ENCODE measurements at regions not wholly inside any gene's neighbourhood (a gene's known extent, or its start where the extent isn't known, plus 50 kb on each side); places are given as distances from the start of the nearest gene placed in this dataset.

DNA sequence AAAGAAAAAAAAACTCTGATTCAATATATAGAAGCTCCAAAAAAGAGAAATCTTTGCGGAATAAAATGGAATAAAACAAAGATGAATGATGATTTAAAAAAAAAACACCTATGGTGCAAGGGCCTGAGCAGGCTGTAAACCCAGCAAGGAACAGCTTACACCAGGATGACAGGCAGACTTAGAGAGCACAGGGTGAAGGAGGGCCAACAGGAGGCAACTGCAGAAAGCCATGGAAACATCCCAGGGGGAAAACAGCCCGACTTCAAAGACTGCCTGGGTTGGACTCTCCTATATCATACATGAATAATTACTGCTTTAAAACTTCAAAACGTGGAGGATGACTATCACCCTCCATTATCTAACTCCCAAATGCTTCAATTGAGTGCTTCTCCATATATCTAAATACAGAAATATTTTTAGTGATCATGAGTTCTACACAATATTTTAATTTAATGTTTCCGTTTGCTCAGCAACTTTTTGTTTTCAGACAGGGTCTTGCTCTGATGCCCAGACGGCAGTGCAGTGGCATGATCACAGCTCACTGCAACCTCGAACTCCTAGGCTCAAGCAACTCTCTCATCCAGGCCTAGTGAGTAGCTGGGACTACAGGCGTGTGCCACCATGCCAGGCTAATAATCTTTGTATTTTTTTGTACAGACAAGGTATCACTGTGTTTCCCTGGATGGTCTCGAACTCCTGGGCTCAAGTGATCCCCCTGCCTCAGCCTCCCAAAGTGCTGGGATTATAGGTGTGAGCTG lies 456.2 kb downstream of the TBL1XR1 start:
- intact Hi-C loops (cut with micrococcal nuclease), result no loop called here
- Histone ChIP-seq H3K4me1 (ENCODE audit: control insufficient read depth in 2 of 2, insufficient read depth in 2 of 2, low read length in 2 of 2) (no peaks in the 10 kb centered on the region), H3K4me3 (ENCODE audit: low read length) (no peak overlapping the region), H3K27me3 (ENCODE audit: control insufficient read depth in 2 of 2, insufficient read depth in 2 of 2, low read length in 2 of 2) (no peaks in the 10 kb centered on the region), H3K9me3 (ENCODE audit: control insufficient read depth in 2 of 3, low read length in 3 of 3) (no peaks in the 10 kb centered on the region), H3K27ac (ENCODE audit: low read depth, low read length) (no peak overlapping the region), H3K36me3 (ENCODE audit: control insufficient read depth in 2 of 3, insufficient read depth in 3 of 3, low read length in 3 of 3) (no peaks in the 10 kb centered on the region)
- H3K9me3 Mint-ChIP-seq, result peaks cover 0 to 1% (median 0%) of the 10 kb centered on the region in 11 donors
- no peak for ATAC-seq
- CTCF ChIA-PET, result no interaction called here
- POLR2A ChIA-PET, result no interaction called here
- no peaks in the 10 kb centered on the region for H3K4me1 Mint-ChIP-seq
- H3K36me3 Mint-ChIP-seq, result no peaks in the 10 kb centered on the region
- H3K27ac Mint-ChIP-seq, result no peak overlapping the region
- peaks cover 0 to 6% (median 0%) of the 10 kb centered on the region in 5 donors for H3K27me3 Mint-ChIP-seq
- DNase-seq, result no peak
- H3K4me3 Mint-ChIP-seq, result no peak overlapping the region

DNA sequence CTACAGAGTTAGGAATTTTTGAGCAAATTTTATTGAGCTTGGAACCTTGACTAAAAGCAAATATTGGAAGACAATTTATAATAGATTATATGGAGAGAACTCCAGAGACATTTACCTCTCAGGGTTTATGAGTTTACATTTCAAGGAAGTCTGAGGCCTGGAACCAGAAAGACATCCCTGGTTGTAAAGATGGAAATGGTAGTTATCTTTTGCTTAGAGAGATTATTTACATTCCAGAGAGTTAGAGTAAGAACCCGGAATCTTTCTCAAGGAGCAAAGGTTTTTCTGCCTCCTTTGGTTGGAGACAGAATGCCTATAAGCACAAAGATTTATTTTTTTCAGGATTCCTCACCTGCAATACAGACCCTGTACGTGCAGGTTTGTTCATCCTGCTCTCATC lies 458.1 kb downstream of the TBL1XR1 start:
- Histone ChIP-seq H3K9me3 (ENCODE audit: control insufficient read depth in 2 of 3, low read length in 3 of 3) (no peaks in the 10 kb centered on the region), H3K4me3 (ENCODE audit: low read length) (no peak overlapping the region), H3K36me3 (ENCODE audit: control insufficient read depth in 2 of 3, insufficient read depth in 3 of 3, low read length in 3 of 3) (no peaks in the 10 kb centered on the region), H3K27ac (ENCODE audit: low read depth, low read length) (no peak overlapping the region), H3K27me3 (ENCODE audit: control insufficient read depth in 2 of 2, insufficient read depth in 2 of 2, low read length in 2 of 2) (no peaks in the 10 kb centered on the region), H3K4me1 (ENCODE audit: control insufficient read depth in 2 of 2, insufficient read depth in 2 of 2, low read length in 2 of 2) (no peaks in the 10 kb centered on the region)
- H3K36me3 Mint-ChIP-seq, result no peaks in the 10 kb centered on the region
- ATAC-seq, result no peak
- H3K27me3 Mint-ChIP-seq, result peaks cover 0 to 11% (median 0%) of the 10 kb centered on the region in 5 donors
- no peaks in the 10 kb centered on the region for H3K4me1 Mint-ChIP-seq
- intact Hi-C loops (cut with micrococcal nuclease), result no loop called here
- CTCF ChIA-PET, result no interaction called here
- no peak overlapping the region for H3K4me3 Mint-ChIP-seq
- POLR2A ChIA-PET, result no interaction called here
- no peak for DNase-seq
- H3K27ac Mint-ChIP-seq, result no peak overlapping the region
- peaks cover 0 to 3% (median 0%) of the 10 kb centered on the region in 11 donors for H3K9me3 Mint-ChIP-seq

GRCh38 chr3:176737480-176738110 lies 459.7 kb downstream of the TBL1XR1 start:
- no peaks in the 10 kb centered on the region for H3K9me3 ChIP-seq (ENCODE audit: control insufficient read depth in 2 of 3, low read length in 3 of 3)
- no peak overlapping the region for H3K27ac ChIP-seq (ENCODE audit: low read depth, low read length)
- H3K36me3 ChIP-seq (ENCODE audit: control insufficient read depth in 2 of 3, insufficient read depth in 3 of 3, low read length in 3 of 3), result no peaks in the 10 kb centered on the region
- no peak overlapping the region for H3K4me3 ChIP-seq (ENCODE audit: low read length)
- DNase-seq (no peak), ATAC-seq (no peak)
- intact Hi-C loops (cut with micrococcal nuclease), result no loop called here
- H3K36me3 Mint-ChIP-seq, result no peaks in the 10 kb centered on the region
- CTCF ChIA-PET, result no interaction called here
- H3K27me3 Mint-ChIP-seq, result peaks cover 0 to 11% (median 0%) of the 10 kb centered on the region in 5 donors
- H3K27ac Mint-ChIP-seq, result no peak overlapping the region
- no peaks in the 10 kb centered on the region for H3K4me1 ChIP-seq (ENCODE audit: control insufficient read depth in 2 of 2, insufficient read depth in 2 of 2, low read length in 2 of 2)
- POLR2A ChIA-PET, result no interaction called here
- H3K4me1 Mint-ChIP-seq, result no peaks in the 10 kb centered on the region
- H3K9me3 Mint-ChIP-seq, result peaks cover 0 to 7% (median 0%) of the 10 kb centered on the region in 11 donors
- H3K27me3 ChIP-seq (ENCODE audit: control insufficient read depth in 2 of 2, insufficient read depth in 2 of 2, low read length in 2 of 2), result no peaks in the 10 kb centered on the region
- H3K4me3 Mint-ChIP-seq, result no peak overlapping the region

DNA sequence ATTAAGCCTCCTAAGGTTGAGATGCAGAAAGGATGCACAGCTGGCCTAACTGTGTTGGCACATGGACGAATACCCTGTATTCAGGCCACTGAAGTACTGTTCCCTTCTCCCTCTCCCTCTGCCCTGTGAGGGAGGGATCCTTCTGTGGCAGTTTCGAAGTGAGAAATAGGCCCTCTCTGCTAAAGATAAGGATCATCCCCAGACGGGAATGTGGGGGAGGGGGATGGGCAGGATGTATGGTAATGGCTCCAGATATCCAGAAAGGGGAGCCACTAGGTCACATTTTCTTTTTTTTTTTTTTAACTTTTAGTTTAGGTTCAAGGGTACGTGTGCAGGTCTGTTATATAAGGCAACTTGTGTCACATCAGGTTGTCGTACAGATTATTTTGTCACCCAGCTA lies 463.1 kb downstream of the TBL1XR1 start:
- Histone ChIP-seq H3K9me3 (ENCODE audit: control insufficient read depth in 2 of 3, low read length in 3 of 3) (no peaks in the 10 kb centered on the region), H3K4me1 (ENCODE audit: control insufficient read depth in 2 of 2, insufficient read depth in 2 of 2, low read length in 2 of 2) (no peaks in the 10 kb centered on the region), H3K4me3 (ENCODE audit: low read length) (no peak overlapping the region), H3K36me3 (ENCODE audit: control insufficient read depth in 2 of 3, insufficient read depth in 3 of 3, low read length in 3 of 3) (no peaks in the 10 kb centered on the region), H3K27ac (ENCODE audit: low read depth, low read length) (no peak overlapping the region), H3K27me3 (ENCODE audit: control insufficient read depth in 2 of 2, insufficient read depth in 2 of 2, low read length in 2 of 2) (no peaks in the 10 kb centered on the region)
- Mint-ChIP-seq H3K36me3 (no peaks in the 10 kb centered on the region), H3K4me3 (no peak overlapping the region), H3K9me3 (peaks cover 0 to 13% (median 4%) of the 10 kb centered on the region in 11 donors), H3K4me1 (no peaks in the 10 kb centered on the region), H3K27me3 (peaks cover 0 to 11% (median 0%) of the 10 kb centered on the region in 5 donors), H3K27ac (no peak overlapping the region)
- no peak for ATAC-seq
- intact Hi-C loops (cut with micrococcal nuclease), result no loop called here
- DNase-seq, result no peak
- ChIA-PET CTCF (no interaction called here), POLR2A (no interaction called here)

DNA sequence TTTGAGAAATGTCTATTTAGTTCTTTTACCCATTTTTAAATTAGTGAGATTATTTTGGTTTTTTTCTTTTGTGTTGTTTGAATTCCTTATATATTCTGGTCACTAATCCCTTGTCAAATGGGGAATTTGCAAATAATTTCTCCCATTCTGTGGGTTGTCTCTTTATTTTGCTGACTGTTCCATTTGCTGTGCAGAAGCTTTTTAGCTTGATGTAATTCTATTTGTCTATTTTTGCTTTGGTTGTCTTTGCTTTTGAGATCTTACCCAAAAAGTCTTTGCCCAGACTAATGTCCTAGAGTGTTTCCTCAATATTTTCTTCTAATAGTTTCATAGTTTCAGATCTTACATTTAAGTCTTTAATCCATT lies 472.9 kb downstream of the TBL1XR1 start:
- intact Hi-C loops (cut with micrococcal nuclease), result no loop called here
- no peak overlapping the region for H3K4me3 Mint-ChIP-seq
- no peaks in the 10 kb centered on the region for H3K36me3 ChIP-seq (ENCODE audit: control insufficient read depth in 2 of 3, insufficient read depth in 3 of 3, low read length in 3 of 3)
- H3K4me1 Mint-ChIP-seq, result no peaks in the 10 kb centered on the region
- no peak overlapping the region for H3K27ac Mint-ChIP-seq
- POLR2A ChIA-PET, result no interaction called here
- H3K4me3 ChIP-seq (ENCODE audit: low read length), result no peak overlapping the region
- no peaks in the 10 kb centered on the region for H3K36me3 Mint-ChIP-seq
- DNase-seq (no peak), ATAC-seq (no peak)
- no peaks in the 10 kb centered on the region for H3K9me3 ChIP-seq (ENCODE audit: control insufficient read depth in 2 of 3, low read length in 3 of 3)
- no peaks in the 10 kb centered on the region for H3K27me3 ChIP-seq (ENCODE audit: control insufficient read depth in 2 of 2, insufficient read depth in 2 of 2, low read length in 2 of 2)
- no peaks in the 10 kb centered on the region for H3K4me1 ChIP-seq (ENCODE audit: control insufficient read depth in 2 of 2, insufficient read depth in 2 of 2, low read length in 2 of 2)
- no peak overlapping the region for H3K27ac ChIP-seq (ENCODE audit: low read depth, low read length)
- H3K9me3 Mint-ChIP-seq, result peaks cover 0 to 14% (median 3%) of the 10 kb centered on the region in 11 donors
- CTCF ChIA-PET, result no interaction called here
- peaks cover 0 to 8% (median 3%) of the 10 kb centered on the region in 5 donors for H3K27me3 Mint-ChIP-seq

- H3K27ac ChIP-seq (ENCODE audit: low read depth, low read length), result no peak overlapping the region
- no peaks in the 10 kb centered on the region for H3K4me1 ChIP-seq (ENCODE audit: control insufficient read depth in 2 of 2, insufficient read depth in 2 of 2, low read length in 2 of 2)
- intact Hi-C loops (cut with micrococcal nuclease), result no loop called here
- DNase-seq (no peak), ATAC-seq (no peak)
- Mint-ChIP-seq H3K4me3 (no peak overlapping the region), H3K27me3 (peaks cover 0 to 8% (median 3%) of the 10 kb centered on the region in 5 donors), H3K4me1 (no peaks in the 10 kb centered on the region), H3K9me3 (peaks cover 0 to 14% (median 3%) of the 10 kb centered on the region in 11 donors), H3K27ac (no peak overlapping the region), H3K36me3 (no peaks in the 10 kb centered on the region)
- H3K9me3 ChIP-seq (ENCODE audit: control insufficient read depth in 2 of 3, low read length in 3 of 3), result no peaks in the 10 kb centered on the region
- H3K36me3 ChIP-seq (ENCODE audit: control insufficient read depth in 2 of 3, insufficient read depth in 3 of 3, low read length in 3 of 3), result no peaks in the 10 kb centered on the region
- H3K4me3 ChIP-seq (ENCODE audit: low read length), result no peak overlapping the region
- POLR2A ChIA-PET, result no interaction called here
- CTCF ChIA-PET, result no interaction called here
- H3K27me3 ChIP-seq (ENCODE audit: control insufficient read depth in 2 of 2, insufficient read depth in 2 of 2, low read length in 2 of 2), result no peaks in the 10 kb centered on the region
These were observed 473.4 kb downstream of the TBL1XR1 start for GRCh38 chr3:176723758-176724393.

GRCh38 chr3:176714034-176714433 lies 483.2 kb downstream of the TBL1XR1 start:
- no peak for DNase-seq
- Mint-ChIP-seq H3K4me3 (no peak overlapping the region), H3K27me3 (peaks cover 0 to 10% (median 0%) of the 10 kb centered on the region in 5 donors), H3K36me3 (no peaks in the 10 kb centered on the region), H3K27ac (no peak overlapping the region), H3K4me1 (no peaks in the 10 kb centered on the region), H3K9me3 (peaks cover 0 to 2% (median 0%) of the 10 kb centered on the region in 11 donors)
- Histone ChIP-seq H3K4me1 (ENCODE audit: control insufficient read depth in 2 of 2, insufficient read depth in 2 of 2, low read length in 2 of 2) (no peaks in the 10 kb centered on the region), H3K27ac (ENCODE audit: low read depth, low read length) (no peak overlapping the region), H3K36me3 (ENCODE audit: control insufficient read depth in 2 of 3, insufficient read depth in 3 of 3, low read length in 3 of 3) (no peaks in the 10 kb centered on the region), H3K4me3 (ENCODE audit: low read length) (no peak overlapping the region), H3K27me3 (ENCODE audit: control insufficient read depth in 2 of 2, insufficient read depth in 2 of 2, low read length in 2 of 2) (no peaks in the 10 kb centered on the region), H3K9me3 (ENCODE audit: control insufficient read depth in 2 of 3, low read length in 3 of 3) (no peaks in the 10 kb centered on the region)
- ChIA-PET CTCF (no interaction called here), POLR2A (no interaction called here)
- no peak for ATAC-seq
- intact Hi-C loops (cut with micrococcal nuclease), result no loop called here
